ENCODE measurements at regions not wholly inside any gene's neighbourhood (a gene's known extent, or its start where the extent isn't known, plus 50 kb on each side); places are given as distances from the start of the nearest gene placed in this dataset.
A peak's percentile ranks its signal among the peaks of the same experiment; 100 is the strongest.

DNA sequence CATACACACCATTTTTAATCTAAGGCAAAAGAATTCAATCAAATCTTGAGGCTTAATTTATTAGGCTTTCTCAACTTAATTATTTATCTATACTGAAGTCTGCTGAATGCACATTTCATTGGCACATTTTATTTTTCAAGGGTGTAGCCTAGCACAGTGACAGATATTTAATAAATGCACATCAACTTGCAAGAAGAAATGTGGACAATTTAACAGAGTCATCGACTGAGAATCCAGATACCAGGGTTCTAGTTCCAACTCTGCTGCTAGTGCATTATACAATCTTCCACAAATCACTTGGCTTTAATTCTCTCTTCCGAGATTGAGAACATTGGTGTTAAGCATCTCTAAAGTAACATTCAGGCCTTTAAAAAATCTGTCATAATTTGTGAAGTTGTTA, 88.5 kb upstream of the RBBP8 start:
- Histone ChIP-seq H3K36me3 (replicated peaks in 1 of 2; ENCODE audit: insufficient read depth in 1 of 2, low read depth in 2 of 2) (no peaks in the 10 kb centered on the region), H3K4me1 (peaks cover 23% of the 10 kb centered on the region), H3K27me3 (no peaks in the 10 kb centered on the region), H3K9me3 (no peaks in the 10 kb centered on the region), H3K4me3 (no peak overlapping the region), H3K27ac (no peak overlapping the region)
- ATAC-seq (no peak), DNase-seq (no peak)
- WGBS, 2 donors, result 60 to 61% methylated on average over 2 of the region's 2 CpGs
- intact Hi-C loops (cut with DNase I), result loop anchor here (10.0 kb wide), 1 partner anchor 140 kb away; no protein-coding TSS in a partner anchor
- TF ChIP-seq POLR2A (IDR thresholded peaks at IDR 0.05), result no peak
- TF ChIP-seq, protein P1, sequence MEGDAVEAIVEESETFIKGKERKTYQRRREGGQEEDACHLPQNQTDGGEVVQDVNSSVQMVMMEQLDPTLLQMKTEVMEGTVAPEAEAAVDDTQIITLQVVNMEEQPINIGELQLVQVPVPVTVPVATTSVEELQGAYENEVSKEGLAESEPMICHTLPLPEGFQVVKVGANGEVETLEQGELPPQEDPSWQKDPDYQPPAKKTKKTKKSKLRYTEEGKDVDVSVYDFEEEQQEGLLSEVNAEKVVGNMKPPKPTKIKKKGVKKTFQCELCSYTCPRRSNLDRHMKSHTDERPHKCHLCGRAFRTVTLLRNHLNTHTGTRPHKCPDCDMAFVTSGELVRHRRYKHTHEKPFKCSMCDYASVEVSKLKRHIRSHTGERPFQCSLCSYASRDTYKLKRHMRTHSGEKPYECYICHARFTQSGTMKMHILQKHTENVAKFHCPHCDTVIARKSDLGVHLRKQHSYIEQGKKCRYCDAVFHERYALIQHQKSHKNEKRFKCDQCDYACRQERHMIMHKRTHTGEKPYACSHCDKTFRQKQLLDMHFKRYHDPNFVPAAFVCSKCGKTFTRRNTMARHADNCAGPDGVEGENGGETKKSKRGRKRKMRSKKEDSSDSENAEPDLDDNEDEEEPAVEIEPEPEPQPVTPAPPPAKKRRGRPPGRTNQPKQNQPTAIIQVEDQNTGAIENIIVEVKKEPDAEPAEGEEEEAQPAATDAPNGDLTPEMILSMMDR (IDR thresholded peaks at IDR 0.05), result no peak

DNA sequence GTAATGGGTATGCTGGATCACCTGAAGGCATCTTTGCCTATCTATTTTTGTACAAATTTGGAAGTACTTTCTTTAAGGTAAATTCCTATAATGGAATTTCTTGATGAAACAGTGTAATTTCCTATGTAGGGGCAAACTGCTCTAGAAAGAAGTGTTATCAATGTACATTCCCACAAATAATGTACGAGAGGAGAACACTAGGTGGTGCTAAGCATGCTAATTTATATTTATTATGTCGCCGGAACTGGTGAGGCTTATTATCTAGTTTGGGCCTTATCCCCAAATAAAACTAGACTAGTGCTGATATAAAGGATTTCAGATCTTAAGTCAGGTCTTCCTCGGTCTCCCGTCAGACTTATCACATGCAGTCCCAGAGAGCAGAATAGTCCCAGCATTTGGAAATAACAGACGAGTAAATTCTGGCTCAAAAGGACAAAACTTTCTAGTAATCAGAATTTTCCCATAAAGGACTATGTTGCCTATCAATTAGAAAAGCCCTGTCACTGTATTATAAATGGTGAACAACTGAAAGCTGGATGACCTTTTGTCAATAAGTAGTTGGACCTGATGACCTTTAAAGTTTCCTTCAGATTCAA, 86.9 kb upstream of the RBBP8 start:
- peak in 1 of 4 donors; percentile 37 for DNase-seq
- H3K27me3 ChIP-seq, result no peaks in the 10 kb centered on the region
- no peaks in the 10 kb centered on the region for H3K36me3 ChIP-seq (replicated peaks in 1 of 2; ENCODE audit: insufficient read depth in 1 of 2, low read depth in 2 of 2)
- intact Hi-C loops (cut with DNase I), result loop anchor here (10.0 kb wide), 1 partner anchor 139 kb away; no protein-coding TSS in a partner anchor
- 17 to 18% methylated on average over 6 of the region's 6 CpGs for WGBS, 2 donors
- no peak for TF ChIP-seq POLR2A (IDR thresholded peaks at IDR 0.05)
- TF ChIP-seq, protein P1 (IDR thresholded peaks at IDR 0.05), result peak; percentile 19 to 73 (median 62)
- no peaks in the 10 kb centered on the region for H3K9me3 ChIP-seq
- no peak overlapping the region for H3K4me3 ChIP-seq
- no peak overlapping the region for H3K27ac ChIP-seq
- H3K4me1 ChIP-seq, result peaks cover 23% of the 10 kb centered on the region
- ATAC-seq, result peak; percentile 55

- Histone ChIP-seq H3K27me3 (no peaks in the 10 kb centered on the region), H3K9me3 (no peaks in the 10 kb centered on the region), H3K27ac (no peak overlapping the region), H3K36me3 (replicated peaks in 1 of 2; ENCODE audit: insufficient read depth in 1 of 2, low read depth in 2 of 2) (no peaks in the 10 kb centered on the region), H3K4me1 (peaks cover 23% of the 10 kb centered on the region), H3K4me3 (no peak overlapping the region)
- no peak for DNase-seq
- no peak for ATAC-seq
- TF ChIP-seq, protein P1 (IDR thresholded peaks at IDR 0.05), result no peak
- no peak for TF ChIP-seq POLR2A (IDR thresholded peaks at IDR 0.05)
- intact Hi-C loops (cut with DNase I), result loop anchor here (10.0 kb wide), 1 partner anchor 138 kb away; no protein-coding TSS in a partner anchor
Observed at GRCh38 chr18:22846697-22847096, 86.4 kb upstream of the RBBP8 start.

DNA sequence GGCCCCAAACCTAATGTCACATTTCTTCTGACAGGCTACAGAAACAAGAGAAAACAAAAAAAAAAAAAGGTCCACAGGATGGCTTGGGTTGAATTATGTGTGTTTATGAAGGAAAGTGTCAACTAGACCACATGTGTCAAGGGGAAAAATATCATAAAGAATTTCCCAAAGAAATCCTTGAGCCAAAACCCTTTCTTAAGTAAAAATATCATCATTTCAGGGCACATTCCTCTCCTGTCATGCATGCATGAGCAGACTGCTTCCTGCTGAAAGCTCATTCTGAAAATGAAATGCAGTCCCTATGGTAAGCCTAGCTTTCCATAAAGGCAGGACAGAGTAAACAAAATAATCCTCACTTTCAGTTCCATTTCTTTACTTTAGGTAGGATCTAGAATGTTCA, 85.7 kb upstream of the RBBP8 start:
- Histone ChIP-seq H3K9me3 (no peaks in the 10 kb centered on the region), H3K4me3 (no peak overlapping the region), H3K36me3 (replicated peaks in 1 of 2; ENCODE audit: insufficient read depth in 1 of 2, low read depth in 2 of 2) (no peaks in the 10 kb centered on the region), H3K27ac (no peak overlapping the region), H3K27me3 (no peaks in the 10 kb centered on the region), H3K4me1 (peaks cover 23% of the 10 kb centered on the region)
- intact Hi-C loops (cut with DNase I), result loop anchor here (10.0 kb wide), 1 partner anchor 137 kb away; no protein-coding TSS in a partner anchor
- ATAC-seq (no peak), DNase-seq (no peak)
- no peak for TF ChIP-seq POLR2A (IDR thresholded peaks at IDR 0.05)
- TF ChIP-seq, protein P1 (IDR thresholded peaks at IDR 0.05), result no peak

- ATAC-seq (no peak), DNase-seq (no peak)
- Histone ChIP-seq H3K36me3 (replicated peaks in 1 of 2; ENCODE audit: insufficient read depth in 1 of 2, low read depth in 2 of 2) (no peaks in the 10 kb centered on the region), H3K27me3 (no peaks in the 10 kb centered on the region), H3K9me3 (no peaks in the 10 kb centered on the region), H3K4me3 (no peak overlapping the region), H3K4me1 (peaks cover 23% of the 10 kb centered on the region), H3K27ac (no peak overlapping the region)
- 0% methylated on average over 1 of the region's 1 CpG for WGBS, 2 donors
- no peak for TF ChIP-seq POLR2A (IDR thresholded peaks at IDR 0.05)
- TF ChIP-seq, protein P1 (IDR thresholded peaks at IDR 0.05), result no peak
- intact Hi-C loops (cut with DNase I), result loop anchor here (10.0 kb wide), 1 partner anchor 137 kb away; no protein-coding TSS in a partner anchor
Observed at GRCh38 chr18:22847867-22848451, 85.2 kb upstream of the RBBP8 start.

All from body of pancreas (tissue), 4 donors.